HEK293T (cell line): ENCODE measurements at regions not wholly inside any gene's neighbourhood (a gene's known extent, or its start where the extent isn't known, plus 50 kb on each side); places are given as distances from the start of the nearest gene placed in this dataset.

Experiments
- CTCF ChIA-PET: fragments of 350-600 bp; formaldehyde crosslinking; extraction: SDS; loops from one replicate; lab custom pipeline; 2021; ENCODE audit warnings: antibody characterized with exemption, inconsistent platforms; lab: Yijun Ruan, JAX
- POLR2A ChIA-PET: fragments of 350-600 bp; formaldehyde crosslinking; extraction: SDS; loops from one replicate; lab custom pipeline; 2020; ENCODE audit warnings: antibody characterized with exemption, inconsistent platforms; lab: Yijun Ruan, JAX
- DNase-seq: peaks from one replicate; pipeline ENCODE4 v3.0.0; 2012; ENCODE audit warnings: mixed read lengths; ENCODE audit errors: extremely low spot score
- ARNT ChIP-seq: fragments of 450-650 bp; IDR thresholded peaks from 2 replicates; pipeline ENCODE4 v1.6.1; 2017; ENCODE audit warnings: mild to moderate bottlenecking
- BHLHE40 ChIP-seq: fragments of 450-650 bp; IDR thresholded peaks from 2 replicates; pipeline ENCODE4 v1.6.1; 2016; ENCODE audit warnings: mild to moderate bottlenecking, moderate library complexity, borderline replicate concordance
- CTBP1 ChIP-seq: fragments of 450-650 bp; IDR thresholded peaks from 2 replicates; pipeline ENCODE4 v1.6.1; 2016; ENCODE audit warnings: borderline replicate concordance
- ELF4 ChIP-seq: fragments of 450-650 bp; IDR thresholded peaks from 2 replicates; pipeline ENCODE4 v1.6.1; 2017; ENCODE audit warnings: antibody characterized with exemption
- FOXA1 ChIP-seq: fragments of 450-650 bp; IDR thresholded peaks from 2 replicates; pipeline ENCODE4 v1.6.1; 2016; ENCODE audit warnings: mild to moderate bottlenecking
- FOXK2 ChIP-seq: fragments of 450-650 bp; IDR thresholded peaks from 2 replicates; pipeline ENCODE4 v1.6.1; 2016; ENCODE audit warnings: mild to moderate bottlenecking
- FOXM1 ChIP-seq: fragments of 450-650 bp; IDR thresholded peaks from 2 replicates; pipeline ENCODE4 v1.6.1; 2017; ENCODE audit warnings: mild to moderate bottlenecking, borderline replicate concordance
- HDGF ChIP-seq: fragments of 450-650 bp; IDR thresholded peaks from 2 replicates; pipeline ENCODE4 v1.6.1; 2017; ENCODE audit warnings: antibody characterized with exemption, borderline replicate concordance
- L3MBTL2 ChIP-seq: fragments of 450-650 bp; conservative IDR thresholded peaks from 2 replicates; pipeline ENCODE4 v1.6.1; 2016; ENCODE audit warnings: mild to moderate bottlenecking
- LEF1 ChIP-seq: fragments of 450-650 bp; IDR thresholded peaks from 2 replicates; pipeline ENCODE4 v1.6.1; 2017; ENCODE audit warnings: mild to moderate bottlenecking, borderline replicate concordance
- NFRKB ChIP-seq: fragments of 450-650 bp; IDR thresholded peaks from 2 replicates; pipeline ENCODE4 v1.6.1; 2016; ENCODE audit warnings: mild to moderate bottlenecking, moderate library complexity
- SP1 ChIP-seq: fragments of 450-650 bp; IDR thresholded peaks from 2 replicates; pipeline ENCODE4 v1.6.1; 2017
- SUZ12 ChIP-seq: fragments of 450-650 bp; IDR thresholded peaks from 2 replicates; pipeline ENCODE4 v1.6.1; 2016; ENCODE audit warnings: mild to moderate bottlenecking
- TARDBP ChIP-seq: fragments of 450-650 bp; IDR thresholded peaks from 2 replicates; pipeline ENCODE4 v1.6.1; 2016
- ZNF384 ChIP-seq: fragments of 450-650 bp; IDR thresholded peaks from 2 replicates; pipeline ENCODE4 v1.6.1; 2016
- TF ChIP-seq, protein P1 (sequence below): fragments of 450-650 bp; IDR thresholded peaks from 2 replicates; pipeline ENCODE4 v1.6.1; 2016

DNA sequence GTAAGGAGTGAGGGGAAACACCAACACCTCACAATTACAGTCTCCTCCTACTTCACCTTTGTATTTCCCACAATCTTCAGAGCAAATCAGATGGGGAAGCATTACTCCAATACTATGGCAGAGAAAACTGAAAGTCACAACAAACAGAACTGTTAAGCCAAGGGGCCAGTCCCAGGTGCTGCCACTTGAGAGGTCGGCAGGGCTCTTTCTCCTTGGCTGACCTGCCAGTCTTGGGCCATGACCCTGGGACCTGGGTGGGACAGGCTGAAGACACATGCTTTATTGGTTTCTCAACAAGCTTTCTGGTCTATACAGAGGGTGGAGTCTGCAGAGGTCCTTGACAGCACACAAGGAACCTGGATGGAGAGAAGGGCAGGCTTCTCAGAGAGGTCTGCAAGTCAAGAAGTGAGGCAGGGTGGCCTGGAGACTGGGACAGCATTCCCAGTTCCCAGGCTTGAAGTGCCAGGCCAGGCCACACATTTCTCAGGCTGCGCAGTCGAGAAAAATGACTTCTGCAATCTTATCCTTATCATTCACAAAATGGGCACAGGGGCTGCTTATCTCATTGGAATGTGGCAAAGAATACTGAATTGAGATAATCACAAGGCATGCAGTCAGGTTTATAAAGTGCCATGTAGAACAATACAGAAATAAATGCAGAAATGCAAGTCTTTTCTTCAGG is 301.0 kb downstream of the CXCL12 start:
- CTCF ChIA-PET = no interaction called here
- no peak for DNase-seq
- POLR2A ChIA-PET = no interaction called here
- no peak for TF ChIP-seq SUZ12
- TF ChIP-seq ELF4 = no peak
- TF ChIP-seq LEF1 = no peak
- TF ChIP-seq, protein P1, sequence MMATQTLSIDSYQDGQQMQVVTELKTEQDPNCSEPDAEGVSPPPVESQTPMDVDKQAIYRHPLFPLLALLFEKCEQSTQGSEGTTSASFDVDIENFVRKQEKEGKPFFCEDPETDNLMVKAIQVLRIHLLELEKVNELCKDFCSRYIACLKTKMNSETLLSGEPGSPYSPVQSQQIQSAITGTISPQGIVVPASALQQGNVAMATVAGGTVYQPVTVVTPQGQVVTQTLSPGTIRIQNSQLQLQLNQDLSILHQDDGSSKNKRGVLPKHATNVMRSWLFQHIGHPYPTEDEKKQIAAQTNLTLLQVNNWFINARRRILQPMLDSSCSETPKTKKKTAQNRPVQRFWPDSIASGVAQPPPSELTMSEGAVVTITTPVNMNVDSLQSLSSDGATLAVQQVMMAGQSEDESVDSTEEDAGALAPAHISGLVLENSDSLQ = no peak
- TF ChIP-seq ARNT = no peak
- no peak for TF ChIP-seq SP1
- TF ChIP-seq CTBP1 = no peak

DNA sequence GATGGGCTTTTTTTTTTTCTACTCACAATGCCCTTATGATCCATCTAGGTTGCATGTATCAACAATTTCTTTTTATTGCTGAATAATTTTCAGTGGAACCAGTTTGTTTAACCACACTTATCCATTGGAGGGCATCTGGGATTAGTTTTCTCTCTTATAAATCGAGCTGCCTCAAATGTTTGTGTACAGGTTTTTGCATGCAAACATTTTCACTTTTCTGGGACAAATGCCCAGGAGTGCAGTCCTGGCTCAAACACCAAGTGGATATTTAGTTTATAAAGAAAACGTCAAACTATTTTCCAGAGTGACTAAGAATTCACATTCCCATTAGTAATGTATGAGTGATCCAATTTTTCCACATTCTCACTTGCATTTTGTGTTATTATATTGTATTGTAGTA is 313.4 kb downstream of the CXCL12 start:
- POLR2A ChIA-PET = no interaction called here
- CTCF ChIA-PET = interaction anchor here (0.6 kb wide), 1 partner anchor 19 kb away, joined by 3 read pairs; no protein-coding TSS in a partner anchor
- no peak for DNase-seq
- TF ChIP-seq LEF1 = no peak

DNA sequence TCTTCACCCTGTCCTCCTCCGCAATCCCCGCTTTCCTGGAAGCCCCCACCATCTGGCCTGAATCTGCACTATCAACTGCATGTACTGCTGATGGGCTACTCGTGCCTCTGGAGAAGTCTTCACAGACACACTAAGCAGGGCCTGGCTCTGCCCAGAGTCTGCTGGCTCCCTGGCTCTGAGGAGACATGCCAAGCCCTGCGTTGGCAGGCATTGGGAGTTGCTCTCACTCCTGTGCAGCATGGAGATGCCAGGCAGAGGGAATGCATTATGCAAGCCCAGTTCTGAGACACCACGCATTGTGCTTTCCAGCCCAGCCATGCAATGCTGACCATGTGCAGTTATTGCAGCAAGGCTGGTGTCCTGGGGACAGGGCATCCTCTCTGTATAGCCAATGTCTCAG is 314.6 kb downstream of the CXCL12 start:
- TF ChIP-seq FOXA1 = no peak
- TF ChIP-seq TARDBP = no peak
- no peak for TF ChIP-seq BHLHE40
- TF ChIP-seq L3MBTL2 = no peak
- TF ChIP-seq FOXM1 = no peak
- POLR2A ChIA-PET = no interaction called here
- no peak for DNase-seq
- CTCF ChIA-PET = no interaction called here

DNA sequence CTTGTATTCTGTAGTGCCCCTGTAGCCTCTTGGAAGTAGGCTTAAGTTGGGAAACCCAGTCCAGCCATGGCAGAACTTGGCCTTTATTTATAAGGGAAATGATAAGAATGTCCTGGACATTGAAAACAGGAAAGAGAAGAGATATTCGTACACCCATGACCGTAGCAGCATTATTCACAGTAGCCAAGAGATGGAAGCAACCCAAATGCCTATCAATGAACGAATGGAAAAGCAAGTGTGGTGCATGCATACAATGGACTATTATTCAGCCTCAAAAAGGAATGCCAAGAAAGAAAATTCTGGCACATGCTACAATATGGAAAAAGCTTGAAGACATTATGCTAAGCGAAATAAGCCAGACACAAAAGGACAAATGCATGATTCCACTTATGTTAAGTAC is 315.3 kb downstream of the CXCL12 start:
- ChIA-PET CTCF (no interaction called here), POLR2A (no interaction called here)
- no peak for DNase-seq
- TF ChIP-seq, protein P1 = no peak
- TF ChIP-seq BHLHE40 = no peak
- no peak for TF ChIP-seq TARDBP

DNA sequence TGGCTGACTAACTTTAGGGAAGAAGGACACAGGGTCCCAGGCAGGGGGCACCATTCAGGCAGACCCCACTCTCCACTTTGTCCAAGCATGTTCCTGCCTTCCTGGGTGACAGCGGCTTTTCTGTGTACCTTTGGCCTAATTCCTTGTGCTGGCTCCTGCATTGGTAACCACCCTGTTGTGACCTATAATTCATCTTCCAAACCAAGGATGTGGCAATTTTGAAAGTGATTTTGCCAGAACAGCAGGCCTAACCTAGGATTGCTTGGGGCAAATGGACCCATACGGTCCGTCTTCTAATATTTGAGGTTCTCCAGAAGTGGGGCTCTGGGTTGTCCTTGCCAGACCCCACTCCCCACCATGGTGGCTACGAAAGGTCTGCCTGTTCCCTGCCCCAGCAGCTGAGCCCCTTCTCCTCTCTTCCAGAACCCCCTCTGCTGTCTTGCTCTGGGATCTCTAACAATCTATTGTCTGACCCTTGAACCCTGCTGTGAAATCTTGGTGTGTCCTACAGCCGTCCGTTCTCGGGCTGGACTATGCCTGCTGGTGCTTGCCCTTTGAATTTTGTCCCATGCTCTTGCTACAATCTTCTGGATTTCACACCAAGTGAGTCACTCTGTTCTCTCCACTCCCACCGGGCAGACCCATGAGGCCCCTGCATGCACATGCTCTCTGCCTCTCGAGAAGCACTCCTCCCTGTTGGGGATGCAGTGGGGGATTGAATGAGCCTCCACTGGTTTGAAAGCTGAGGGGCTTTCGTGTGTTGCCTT is 316.0 kb downstream of the CXCL12 start:
- TF ChIP-seq FOXM1 = no peak
- TF ChIP-seq HDGF = no peak
- no peak for TF ChIP-seq LEF1
- no peak for TF ChIP-seq ELF4
- ChIA-PET POLR2A (no interaction called here), CTCF (no interaction called here)
- no peak for DNase-seq

DNA sequence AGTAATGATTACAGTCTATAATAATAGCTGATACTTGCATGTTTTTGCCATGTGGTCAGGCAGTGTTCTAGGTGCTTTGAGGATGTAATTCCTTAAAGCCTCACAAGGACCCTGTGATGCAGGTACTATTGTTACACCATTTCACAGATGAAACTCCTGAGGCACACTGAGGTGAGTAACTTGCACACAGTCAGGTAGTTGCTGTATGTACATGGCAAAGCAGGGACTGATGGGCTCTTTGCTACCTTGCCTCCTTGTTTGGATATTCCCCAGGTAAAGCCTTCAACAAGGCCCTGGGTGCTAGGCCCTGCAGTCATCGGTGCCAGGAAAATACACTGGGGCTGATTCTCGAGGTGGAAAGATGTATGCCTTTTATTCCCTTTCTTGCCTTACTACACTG is 317.5 kb downstream of the CXCL12 start:
- TF ChIP-seq BHLHE40 (no peak), HDGF (no peak), CTBP1 (no peak), LEF1 (no peak), NFRKB (no peak), TARDBP (no peak), FOXA1 (no peak), SP1 (no peak), L3MBTL2 (no peak), SUZ12 (no peak), FOXK2 (no peak), ARNT (no peak), FOXM1 (no peak), ZNF384 (no peak), ELF4 (no peak)
- TF ChIP-seq, protein P1 = no peak
- CTCF ChIA-PET = no interaction called here
- no peak for DNase-seq
- POLR2A ChIA-PET = no interaction called here

DNA sequence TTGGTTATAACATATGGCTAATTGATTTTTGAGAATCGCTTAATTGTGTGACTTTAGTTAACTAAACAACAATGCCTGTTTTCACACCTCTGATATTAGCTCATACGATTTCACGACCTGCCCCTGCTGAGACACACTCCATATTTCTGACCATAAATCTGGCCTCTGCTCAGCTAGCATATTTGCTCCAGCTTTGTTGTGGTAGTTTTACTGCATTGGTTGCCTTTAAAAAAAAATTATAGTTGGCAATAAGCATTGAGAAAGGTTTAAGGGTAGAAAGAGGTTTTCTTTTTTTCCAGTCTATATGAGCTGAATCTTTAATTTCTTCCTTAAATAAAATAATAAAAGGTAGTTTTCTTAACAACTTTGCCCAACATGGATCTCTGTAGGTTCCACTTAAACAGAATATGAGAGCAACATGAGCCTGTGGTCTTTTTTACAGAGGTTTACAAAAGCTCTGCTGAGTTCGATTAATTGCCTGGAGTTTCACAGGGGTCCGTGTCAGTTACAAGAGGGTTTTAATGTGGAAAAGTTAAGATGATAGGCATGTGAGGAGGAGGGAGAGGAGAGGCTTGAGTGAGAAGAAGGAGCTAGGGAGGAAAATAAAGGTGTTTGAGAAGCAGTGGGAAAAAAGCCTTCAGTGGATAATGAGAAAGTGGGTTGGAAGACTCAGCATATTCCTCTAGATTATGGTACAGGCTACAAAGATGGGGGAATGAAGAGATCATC is 318.2 kb downstream of the CXCL12 start:
- ChIA-PET CTCF (no interaction called here), POLR2A (no interaction called here)
- TF ChIP-seq ELF4 = no peak
- TF ChIP-seq ZNF384 = peak; percentile 33; the same call in 1 of the 2 replicates
- TF ChIP-seq LEF1 = 0 out of 2 replicates have a peak, but pooled peaks have one; percentile 52
- TF ChIP-seq, protein P1 = peak; percentile 96
- TF ChIP-seq CTBP1 = peak; percentile 35; the same call in 1 of the 2 replicates
- no peak for DNase-seq
